PC-3 (cell line): ENCODE measurements at regions not wholly inside any gene's neighbourhood (a gene's known extent, or its start where the extent isn't known, plus 50 kb on each side); places are given as distances from the start of the nearest gene placed in this dataset.

Experiments
- CTCF ChIP-seq: fragments of 300-600 bp; sonication (generic); conservative IDR thresholded peaks from 2 replicates; pipeline ENCODE4 v1.5.1; 2017; ENCODE audit warnings: antibody characterized with exemption, low read depth, mild to moderate bottlenecking, low read length
- EZH2phosphoT487 ChIP-seq: fragments of 300-600 bp; sonication (generic); IDR thresholded peaks from 2 replicates; pipeline ENCODE4 v1.6.1; 2018; ENCODE audit warnings: mild to moderate bottlenecking, antibody characterized with exemption, low read length, borderline replicate concordance

- no peak for TF ChIP-seq CTCF
- TF ChIP-seq EZH2phosphoT487, result no peak
Observed at GRCh38 chr2:53091183-53091582, 676.4 kb upstream of the CHAC2 start.
